Vagina (tissue), 2 donors: ENCODE measurements at regions not wholly inside any gene's neighbourhood (a gene's known extent, or its start where the extent isn't known, plus 50 kb on each side); places are given as distances from the start of the nearest gene placed in this dataset.

Source experiments
- CTCF ChIP-seq, 3 experiments: fragments of 450-650 bp in 2 of 3; fragments of 200-600 bp in 1 of 3; sonication (generic) in 1 of 3; IDR thresholded peaks; one replicate each; pipeline ENCODE4 v1.5.1; 2017 to 2019; ENCODE audit warnings: antibody characterized with exemption in 3 of 3, mild to moderate bottlenecking in 2 of 3, moderate library complexity in 2 of 3
- POLR2A ChIP-seq, 2 donors: fragments of 450-650 bp; IDR thresholded peaks; one replicate each; pipeline ENCODE4 v1.6.1; 2017; ENCODE audit warnings: antibody characterized with exemption in 2 of 2, mild to moderate bottlenecking in 2 of 2, moderate library complexity in 2 of 2
- POLR2AphosphoS5 ChIP-seq, 2 donors: sonication (generic); formaldehyde crosslinking; IDR thresholded peaks; one replicate each; pipeline ENCODE4 v1.9.0; 2017; ENCODE audit warnings: antibody characterized with exemption in 2 of 2, mild to moderate bottlenecking in 2 of 2, low read depth in 1 of 2; ENCODE audit not compliant: insufficient read depth in 1 of 2

- TF ChIP-seq CTCF (IDR thresholded peaks at IDR 0.05) = no peak
- TF ChIP-seq POLR2A (IDR thresholded peaks at IDR 0.05) = no peak
- no peak for TF ChIP-seq POLR2AphosphoS5 (IDR thresholded peaks at IDR 0.05; ENCODE audit: insufficient read depth in 1 of 2, low read depth in 1 of 2)
Measured at GRCh38 chr1:101399222-101399621, 162.4 kb downstream of the S1PR1 start.
